NCI-H2196 treated with DMSO at 0.1 percent for 48 hours (cell line): ENCODE measurements at regions not wholly inside any gene's neighbourhood (a gene's known extent, or its start where the extent isn't known, plus 50 kb on each side); places are given as distances from the start of the nearest gene placed in this dataset.

Experiments used
- DNase-seq: peaks from one replicate; lab custom pipeline; 2025; ENCODE audit not compliant: unreplicated experiment; lab: John Stamatoyannopoulos, UW

- DNase-seq = no peak
Observed at GRCh38 chr1:72341661-72342060, 59.3 kb upstream of the NEGR1 start.

DNA sequence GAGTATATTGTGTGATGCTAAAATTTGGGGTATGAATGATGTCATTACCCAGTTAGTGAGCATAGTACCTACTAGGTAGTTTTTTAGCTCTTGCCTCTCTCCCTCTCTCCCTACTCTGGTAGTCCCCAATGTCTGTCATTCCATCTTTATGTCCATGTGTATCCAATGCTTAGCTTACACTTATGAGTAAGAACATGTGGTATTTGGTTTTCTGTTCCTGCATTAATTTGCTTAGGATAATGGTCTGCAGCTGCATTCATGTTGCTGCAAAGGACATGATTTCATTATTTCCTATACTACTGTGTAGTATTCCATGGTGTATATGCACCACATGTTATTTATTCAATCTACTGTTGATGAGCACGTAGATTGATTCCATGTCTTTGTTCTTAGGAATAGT is 54.4 kb upstream of the NEGR1 start:
- DNase-seq = no peak
